Stimulated activated effector memory CD8-positive, alpha-beta T cell treated with anti-CD3 and anti-CD28 coated beads, Interleukin-12 subunit alpha, Interleukin-12 subunit beta, amount 100 ng/mL, for 72 hours (primary cell): ENCODE measurements at regions not wholly inside any gene's neighbourhood (a gene's known extent, or its start where the extent isn't known, plus 50 kb on each side); places are given as distances from the start of the nearest gene placed in this dataset.

ENCODE experiments used
- ATAC-seq: fragments of 150-1000 bp; cut with Tn5 transposase; 2 replicates; pipeline ENCODE4 v1.10.0; 2021
- DNase-seq, 2 donors: peaks; one replicate each; pipeline ENCODE4 v3.0.0; 2021 to 2022; ENCODE audit warnings: low spot score in 2 of 2
- H3K27ac Mint-ChIP-seq: one replicate; pipeline ENCODE4 v1.8.0; 2022; ENCODE audit warnings: mild to moderate bottlenecking, mixed read lengths
- H3K36me3 Mint-ChIP-seq: one replicate; pipeline ENCODE4 v1.8.0; 2022; ENCODE audit warnings: mild to moderate bottlenecking, mixed read lengths
- H3K4me1 Mint-ChIP-seq: one replicate; pipeline ENCODE4 v1.8.0; 2022; ENCODE audit warnings: mixed read lengths
- H3K4me3 Mint-ChIP-seq: one replicate; pipeline ENCODE4 v1.8.0; 2022; ENCODE audit warnings: mild to moderate bottlenecking, mixed read lengths
- H3K9me3 Mint-ChIP-seq: one replicate; pipeline ENCODE4 v1.8.0; 2022; ENCODE audit warnings: mixed read lengths

- Mint-ChIP-seq H3K4me1 (no peaks in the 10 kb centered on the region), H3K27ac (no peak overlapping the region), H3K9me3 (peaks cover 19% of the 10 kb centered on the region), H3K4me3 (no peak overlapping the region), H3K36me3 (peaks cover 5% of the 10 kb centered on the region)
- no peak for DNase-seq
- no peak for ATAC-seq
These were observed 1360.1 kb upstream of the CDH6 start for GRCh38 chr5:29833394-29833793.

DNA sequence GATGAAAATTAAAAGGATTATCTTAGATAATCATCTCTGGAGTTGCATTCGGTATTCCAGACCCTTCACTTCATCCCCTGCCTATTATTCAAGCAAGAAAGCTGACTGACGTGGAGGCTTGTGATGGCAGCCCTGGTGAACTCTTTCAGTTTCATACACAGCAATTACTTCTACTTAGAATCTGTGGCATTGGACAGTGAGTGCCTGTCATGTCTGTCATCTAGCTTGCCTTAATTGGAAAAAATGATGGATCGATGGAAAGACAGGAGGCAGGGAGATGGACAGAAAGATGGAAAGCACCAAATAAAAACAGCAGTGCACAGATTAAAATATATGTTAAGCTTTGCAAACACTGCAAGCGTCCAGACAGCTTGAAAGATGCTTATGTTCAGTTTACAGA lies 1371.0 kb upstream of the CDH6 start:
- Mint-ChIP-seq H3K4me1 (no peaks in the 10 kb centered on the region), H3K9me3 (peaks cover 21% of the 10 kb centered on the region), H3K36me3 (no peaks in the 10 kb centered on the region), H3K27ac (no peak overlapping the region), H3K4me3 (no peak overlapping the region)
- no peak for ATAC-seq
- DNase-seq = no peak

GRCh38 chr5:29811914-29812679 lies 1381.4 kb upstream of the CDH6 start:
- Mint-ChIP-seq H3K9me3 (peaks cover 15% of the 10 kb centered on the region), H3K36me3 (peaks cover 5% of the 10 kb centered on the region), H3K4me3 (no peak overlapping the region), H3K4me1 (no peaks in the 10 kb centered on the region), H3K27ac (no peak overlapping the region)
- no peak for ATAC-seq
- no peak for DNase-seq

- Mint-ChIP-seq H3K4me3 (no peak overlapping the region), H3K36me3 (no peaks in the 10 kb centered on the region), H3K9me3 (peaks cover 21% of the 10 kb centered on the region), H3K27ac (no peak overlapping the region), H3K4me1 (no peaks in the 10 kb centered on the region)
- ATAC-seq (no peak), DNase-seq (no peak)
These were observed 1387.7 kb upstream of the CDH6 start for GRCh38 chr5:29805804-29806203.

DNA sequence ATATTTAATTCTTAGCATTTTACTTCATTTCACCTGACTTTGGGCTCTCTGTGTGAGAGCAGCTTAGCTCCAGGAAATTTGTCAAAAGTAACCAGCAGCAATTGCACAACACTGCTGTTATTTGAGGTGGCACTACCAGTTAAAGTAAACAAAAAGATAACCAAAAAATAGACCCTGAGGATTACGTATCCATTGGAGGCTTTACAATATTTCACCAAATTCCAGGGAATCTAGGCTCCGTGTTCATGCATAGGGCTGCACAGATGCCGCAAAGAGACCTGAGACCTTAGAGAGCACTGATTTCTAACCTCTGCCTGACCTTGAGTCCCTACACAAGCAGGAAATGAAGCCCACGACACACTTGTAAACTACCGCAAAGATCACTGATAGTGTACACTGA lies 1392.7 kb upstream of the CDH6 start:
- no peak overlapping the region for H3K27ac Mint-ChIP-seq
- H3K4me1 Mint-ChIP-seq = no peaks in the 10 kb centered on the region
- no peak for ATAC-seq
- DNase-seq = no peak
- H3K36me3 Mint-ChIP-seq = no peaks in the 10 kb centered on the region
- peaks cover 13% of the 10 kb centered on the region for H3K9me3 Mint-ChIP-seq
- no peak overlapping the region for H3K4me3 Mint-ChIP-seq

DNA sequence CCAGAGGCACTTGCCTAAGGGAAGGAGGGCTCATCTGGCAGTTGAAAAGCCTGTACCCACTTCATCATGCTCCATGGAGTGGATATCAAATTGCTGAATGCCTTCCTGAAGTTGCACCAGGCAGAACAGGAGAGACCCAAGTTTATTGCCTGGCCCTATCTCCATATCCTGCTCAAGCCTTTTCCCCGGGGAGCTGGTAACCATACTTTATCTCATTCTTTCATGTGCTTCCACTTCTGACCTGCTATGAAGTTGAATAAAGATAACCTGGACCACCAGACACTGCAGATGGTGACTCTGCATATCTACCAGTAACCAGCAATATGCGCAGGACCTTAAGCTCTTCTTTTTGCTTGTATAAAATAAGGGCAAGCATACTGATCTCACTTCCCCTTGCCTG lies 1397.5 kb upstream of the CDH6 start:
- Mint-ChIP-seq H3K4me1 (no peaks in the 10 kb centered on the region), H3K27ac (no peak overlapping the region), H3K36me3 (no peaks in the 10 kb centered on the region), H3K9me3 (peaks cover 12% of the 10 kb centered on the region), H3K4me3 (no peak overlapping the region)
- DNase-seq = no peak
- ATAC-seq = no peak

DNA sequence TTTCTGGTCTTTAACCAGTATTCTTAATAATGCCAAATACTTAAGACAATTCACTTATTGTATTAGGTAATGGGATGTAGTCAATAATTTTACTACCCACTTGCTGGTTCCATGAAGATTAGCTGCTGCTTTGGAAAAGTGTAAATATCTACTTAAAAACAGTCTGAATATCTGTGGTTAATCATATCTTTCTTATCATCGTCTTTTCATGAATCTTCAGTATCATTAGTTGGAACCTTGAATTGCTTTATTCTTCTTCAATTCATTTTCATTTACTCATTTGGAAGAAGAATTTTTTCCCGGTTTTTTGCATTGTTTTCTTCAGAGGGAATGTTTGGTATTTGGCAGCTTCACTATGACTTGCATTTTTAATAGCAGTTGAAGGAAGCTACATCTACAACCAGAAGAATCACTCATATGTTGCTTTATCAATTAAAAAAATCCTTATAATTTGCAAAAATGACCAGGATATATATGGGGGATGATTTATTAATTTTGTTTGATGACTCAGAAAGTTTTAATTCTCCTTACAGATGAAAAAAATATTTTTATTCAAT lies 1398.3 kb upstream of the CDH6 start:
- peaks cover 8% of the 10 kb centered on the region for H3K9me3 Mint-ChIP-seq
- no peak for ATAC-seq
- H3K4me3 Mint-ChIP-seq = no peak overlapping the region

GRCh38 chr5:29794141-29794787 lies 1399.2 kb upstream of the CDH6 start:
- no peaks in the 10 kb centered on the region for H3K36me3 Mint-ChIP-seq
- ATAC-seq (no peak), DNase-seq (no peak)
- no peak overlapping the region for H3K4me3 Mint-ChIP-seq
- H3K27ac Mint-ChIP-seq = no peak overlapping the region
- peaks cover 8% of the 10 kb centered on the region for H3K9me3 Mint-ChIP-seq
- no peaks in the 10 kb centered on the region for H3K4me1 Mint-ChIP-seq

More for the DNA sequence above, 1398.3 kb upstream of the CDH6 start:
- Mint-ChIP-seq H3K4me1 (no peaks in the 10 kb centered on the region), H3K27ac (no peak overlapping the region), H3K36me3 (no peaks in the 10 kb centered on the region)
- no peak for DNase-seq

DNA sequence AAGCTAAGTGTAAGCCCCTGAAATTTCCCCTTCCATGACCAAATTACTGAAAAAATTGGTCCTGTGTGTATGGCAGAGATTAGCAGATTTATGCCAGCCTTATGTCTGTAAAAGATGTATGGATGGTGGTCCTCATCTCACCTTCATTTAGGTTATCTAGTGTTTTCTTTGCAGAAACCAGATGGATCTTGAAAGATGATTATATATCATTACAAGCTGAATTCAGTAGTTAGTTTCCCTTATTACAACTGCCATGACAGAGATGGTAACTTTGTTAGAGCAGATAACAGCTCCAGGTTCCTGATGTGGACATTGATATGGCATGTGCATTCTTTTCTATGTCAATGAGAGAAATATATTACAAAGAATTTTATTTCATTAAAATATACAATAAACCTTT lies 1403.2 kb upstream of the CDH6 start:
- DNase-seq (no peak), ATAC-seq (no peak)
- no peaks in the 10 kb centered on the region for H3K36me3 Mint-ChIP-seq
- H3K4me3 Mint-ChIP-seq = no peak overlapping the region
- H3K4me1 Mint-ChIP-seq = no peaks in the 10 kb centered on the region
- no peak overlapping the region for H3K27ac Mint-ChIP-seq
- peaks cover 19% of the 10 kb centered on the region for H3K9me3 Mint-ChIP-seq

GRCh38 chr5:29780401-29780800 lies 1413.1 kb upstream of the CDH6 start:
- Mint-ChIP-seq H3K27ac (no peak overlapping the region), H3K9me3 (peaks cover 10% of the 10 kb centered on the region), H3K36me3 (no peaks in the 10 kb centered on the region), H3K4me3 (no peak overlapping the region), H3K4me1 (no peaks in the 10 kb centered on the region)
- DNase-seq (no peak), ATAC-seq (no peak)

GRCh38 chr5:29779141-29779540 lies 1414.3 kb upstream of the CDH6 start:
- no peak overlapping the region for H3K27ac Mint-ChIP-seq
- H3K36me3 Mint-ChIP-seq = no peaks in the 10 kb centered on the region
- no peak for ATAC-seq

GRCh38 chr5:29777373-29777772 lies 1416.1 kb upstream of the CDH6 start:
- ATAC-seq (no peak), DNase-seq (no peak)
- Mint-ChIP-seq H3K4me3 (no peak overlapping the region), H3K9me3 (peaks cover 13% of the 10 kb centered on the region), H3K36me3 (no peaks in the 10 kb centered on the region), H3K4me1 (no peaks in the 10 kb centered on the region), H3K27ac (no peak overlapping the region)

More at GRCh38 chr5:29779141-29779540, 1414.3 kb upstream of the CDH6 start:
- DNase-seq = no peak
- H3K9me3 Mint-ChIP-seq = peaks cover 10% of the 10 kb centered on the region
- no peaks in the 10 kb centered on the region for H3K4me1 Mint-ChIP-seq
- H3K4me3 Mint-ChIP-seq = no peak overlapping the region

GRCh38 chr5:29770936-29771335 lies 1422.5 kb upstream of the CDH6 start:
- ATAC-seq (no peak), DNase-seq (no peak)
- Mint-ChIP-seq H3K4me3 (no peak overlapping the region), H3K4me1 (no peaks in the 10 kb centered on the region), H3K9me3 (peaks cover 23% of the 10 kb centered on the region), H3K27ac (no peak overlapping the region), H3K36me3 (no peaks in the 10 kb centered on the region)

- no peaks in the 10 kb centered on the region for H3K36me3 Mint-ChIP-seq
- no peak overlapping the region for H3K4me3 Mint-ChIP-seq
- ATAC-seq = no peak
- H3K9me3 Mint-ChIP-seq = peaks cover 20% of the 10 kb centered on the region
- H3K4me1 Mint-ChIP-seq = no peaks in the 10 kb centered on the region
- no peak overlapping the region for H3K27ac Mint-ChIP-seq
- DNase-seq = no peak
These were observed 1424.0 kb upstream of the CDH6 start for GRCh38 chr5:29769474-29769873.

DNA sequence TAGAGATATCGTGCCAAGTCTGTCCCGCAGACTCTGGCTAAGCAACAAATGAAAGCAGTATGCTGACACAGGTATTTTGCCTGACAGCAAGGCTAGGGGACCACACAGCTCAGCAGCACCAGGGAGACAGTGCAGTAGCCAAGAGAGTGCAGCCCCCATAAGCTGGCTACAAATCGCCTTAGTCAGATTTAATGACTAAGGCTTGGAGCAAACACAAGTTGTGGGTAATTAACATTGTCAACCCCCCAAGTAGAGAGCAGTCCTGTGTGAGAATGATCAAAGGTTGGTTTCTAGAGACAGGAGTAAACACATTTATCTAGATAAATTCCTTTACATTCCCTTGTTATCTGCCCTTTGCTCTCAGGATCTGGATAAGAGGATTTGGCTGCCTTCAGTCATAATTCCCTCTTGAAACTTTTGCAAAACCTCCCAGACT lies 1434.5 kb upstream of the CDH6 start:
- ATAC-seq (no peak), DNase-seq (no peak)
- H3K9me3 Mint-ChIP-seq = peaks cover 16% of the 10 kb centered on the region
- H3K36me3 Mint-ChIP-seq = no peaks in the 10 kb centered on the region
- no peak overlapping the region for H3K4me3 Mint-ChIP-seq
- H3K27ac Mint-ChIP-seq = no peak overlapping the region
- H3K4me1 Mint-ChIP-seq = no peaks in the 10 kb centered on the region

DNA sequence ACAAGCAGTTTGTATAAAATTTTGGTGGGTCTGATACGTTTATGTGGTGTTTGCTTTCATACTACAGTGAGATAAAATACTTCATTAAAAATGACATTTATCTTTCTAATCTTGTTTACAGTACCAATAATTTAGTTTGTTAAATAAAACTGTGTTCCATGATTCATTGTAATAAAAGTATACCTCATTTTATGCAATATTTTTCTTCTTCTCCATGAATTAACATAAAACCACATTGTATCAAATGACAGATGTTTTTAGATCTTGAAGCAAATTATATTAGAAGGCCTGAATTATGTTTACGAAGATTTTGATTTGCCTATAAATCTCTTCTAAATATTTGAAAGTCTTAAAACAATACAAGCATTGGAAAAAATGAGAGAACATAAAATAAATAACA lies 1443.0 kb upstream of the CDH6 start:
- Mint-ChIP-seq H3K9me3 (peaks cover 8% of the 10 kb centered on the region), H3K27ac (no peak overlapping the region), H3K36me3 (no peaks in the 10 kb centered on the region), H3K4me1 (no peaks in the 10 kb centered on the region), H3K4me3 (no peak overlapping the region)
- DNase-seq (no peak), ATAC-seq (no peak)
